ENCODE measurements at regions not wholly inside any gene's neighbourhood (a gene's known extent, or its start where the extent isn't known, plus 50 kb on each side); places are given as distances from the start of the nearest gene placed in this dataset.

- intact Hi-C loops (cut with DNase I): loop anchor here (10.0 kb wide), 2 partner anchors 264 to 274 kb away; no protein-coding TSS in a partner anchor
- ATAC-seq: no peak
- DNase-seq: no peak
Measured at GRCh38 chr7:155198196-155198892, 99.3 kb upstream of the INSIG1 start.

GRCh38 chr7:155198901-155199845 lies 98.5 kb upstream of the INSIG1 start:
- intact Hi-C loops (cut with DNase I): loop anchor here (10.0 kb wide), 2 partner anchors 264 to 274 kb away; no protein-coding TSS in a partner anchor
- no peak for ATAC-seq

GRCh38 chr7:155201325-155202087 lies 96.2 kb upstream of the INSIG1 start:
- intact Hi-C loops (cut with DNase I): loop anchor here in 1 of 2 donors (5.0 kb wide), 1 partner anchor 96 kb away; the partner anchor contains the start of gene INSIG1
- no peak for DNase-seq
- ATAC-seq: no peak

More at GRCh38 chr7:155198901-155199845, 98.5 kb upstream of the INSIG1 start:
- no peak for DNase-seq

GRCh38 chr7:155202106-155202871 lies 95.4 kb upstream of the INSIG1 start:
- intact Hi-C loops (cut with DNase I): loop anchor here in 1 of 2 donors (5.0 kb wide), 1 partner anchor 95 kb away; the partner anchor contains the start of gene INSIG1
- DNase-seq (no peak), ATAC-seq (no peak)

GRCh38 chr7:155203059-155203881 lies 94.4 kb upstream of the INSIG1 start:
- ATAC-seq (no peak), DNase-seq (no peak)
- intact Hi-C loops (cut with DNase I): loop anchor here in 1 of 2 donors (5.0 kb wide), 1 partner anchor 94 kb away; the partner anchor contains the start of gene INSIG1

GRCh38 chr7:155203882-155204691 lies 93.6 kb upstream of the INSIG1 start:
- no peak for ATAC-seq
- intact Hi-C loops (cut with DNase I): loop anchor here in 1 of 2 donors (5.0 kb wide), 1 partner anchor 93 kb away; the partner anchor contains the start of gene INSIG1
- DNase-seq: no peak

- DNase-seq (no peak), ATAC-seq (no peak)
- intact Hi-C loops (cut with DNase I): loop anchor here (5.0 kb wide), 2 partner anchors 52 to 92 kb away; partner anchors contain the start of gene INSIG1 (in 1 of the 2)
Measured at GRCh38 chr7:155204744-155205367, 92.8 kb upstream of the INSIG1 start.

GRCh38 chr7:155205368-155206317 lies 92.0 kb upstream of the INSIG1 start:
- intact Hi-C loops (cut with DNase I): loop anchor here in 1 of 2 donors (5.0 kb wide), 1 partner anchor 52 kb away; no protein-coding TSS in a partner anchor
- DNase-seq (peak; percentile 92), ATAC-seq (peak; percentile 90)

GRCh38 chr7:155206318-155207020 lies 91.2 kb upstream of the INSIG1 start:
- DNase-seq (peak; percentile 86), ATAC-seq (peak; percentile 63 to 72)
- intact Hi-C loops (cut with DNase I): loop anchor here in 1 of 2 donors (5.0 kb wide), 1 partner anchor 51 kb away; no protein-coding TSS in a partner anchor

- ATAC-seq (no peak), DNase-seq (no peak)
- intact Hi-C loops (cut with DNase I): loop anchor here in 1 of 2 donors (5.0 kb wide), 1 partner anchor 50 kb away; no protein-coding TSS in a partner anchor
Measured at GRCh38 chr7:155207326-155208002, 90.2 kb upstream of the INSIG1 start.

- ATAC-seq (no peak), DNase-seq (peak; percentile 53)
- intact Hi-C loops (cut with DNase I): loop anchor here in 1 of 2 donors (5.0 kb wide), 1 partner anchor 48 kb away; no protein-coding TSS in a partner anchor
Measured at GRCh38 chr7:155208681-155209477, 88.8 kb upstream of the INSIG1 start.

GRCh38 chr7:155209478-155210319 lies 88.0 kb upstream of the INSIG1 start:
- ATAC-seq (no peak), DNase-seq (no peak)
- intact Hi-C loops (cut with DNase I): loop anchor here in 1 of 2 donors (5.0 kb wide), 1 partner anchor 48 kb away; no protein-coding TSS in a partner anchor
